GM21723 (cell line): ENCODE measurements at regions not wholly inside any gene's neighbourhood (a gene's known extent, or its start where the extent isn't known, plus 50 kb on each side); places are given as distances from the start of the nearest gene placed in this dataset.
"Not testable (repeated sequence)": the region's sequence is repeated elsewhere in the genome, so short reads cannot be mapped to it uniquely, and the experiment has no call there.

ENCODE experiments used
- ATAC-seq: cut with Tn5 transposase; IDR thresholded peaks from one replicate; pipeline ENCODE4 v1.9.1; 2021; ENCODE audit warnings: mild to moderate bottlenecking, moderate library complexity; ENCODE audit not compliant: unreplicated experiment

DNA sequence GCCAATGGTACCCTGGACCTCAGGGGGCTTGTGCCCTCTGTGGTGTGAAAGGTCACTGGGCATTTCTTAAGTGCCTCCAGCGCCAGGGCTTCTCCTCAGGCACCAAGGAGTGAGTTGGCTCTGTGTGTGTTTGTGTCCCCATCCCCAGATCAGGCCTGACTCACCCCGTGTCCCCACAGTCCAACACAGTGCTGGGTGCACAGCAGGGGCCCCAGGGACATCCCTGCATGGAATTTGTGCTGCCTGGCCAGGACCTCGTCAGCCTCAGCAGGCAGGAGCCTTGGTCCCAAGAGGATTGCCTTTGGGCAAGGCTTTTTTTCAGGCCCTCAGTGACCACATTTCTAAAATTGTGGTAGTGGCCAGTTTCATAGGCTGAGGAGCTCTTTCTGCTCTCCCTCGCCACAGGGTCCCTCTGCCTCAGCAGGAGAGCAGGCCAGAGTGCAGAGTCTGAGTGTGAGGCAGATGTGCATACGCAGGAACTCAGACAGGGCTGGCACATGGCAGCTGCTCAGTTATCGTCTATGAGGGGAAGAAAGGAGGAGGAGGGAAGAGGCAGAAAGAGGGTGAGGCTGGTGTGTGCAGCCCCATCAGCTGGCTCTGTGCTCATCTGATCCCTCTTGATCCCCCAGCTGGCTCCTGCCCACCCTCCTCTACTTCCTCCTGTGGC lies 215.6 kb downstream of the RPLP1 start:
- ATAC-seq: no peak

DNA sequence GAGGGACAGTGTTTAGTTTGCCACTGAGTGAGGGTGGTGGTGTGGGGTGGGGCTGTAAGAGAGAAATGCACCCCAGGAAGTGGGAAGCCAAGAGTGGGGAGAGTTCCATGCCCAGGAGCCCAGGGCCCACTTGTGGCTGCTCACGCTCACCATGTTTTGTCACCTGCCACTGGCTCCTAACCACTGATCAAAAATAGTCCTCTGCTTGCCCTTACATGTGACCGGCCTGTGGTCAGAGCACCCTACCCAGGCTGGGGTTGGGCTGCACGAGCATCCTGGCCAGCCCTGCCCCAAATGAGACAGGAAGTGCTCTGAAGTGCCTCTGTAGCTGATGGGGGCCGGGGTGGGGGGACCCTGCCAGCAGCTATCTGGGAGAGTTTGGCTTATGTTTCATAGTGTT lies 216.3 kb downstream of the RPLP1 start:
- peak; percentile 66 for ATAC-seq

DNA sequence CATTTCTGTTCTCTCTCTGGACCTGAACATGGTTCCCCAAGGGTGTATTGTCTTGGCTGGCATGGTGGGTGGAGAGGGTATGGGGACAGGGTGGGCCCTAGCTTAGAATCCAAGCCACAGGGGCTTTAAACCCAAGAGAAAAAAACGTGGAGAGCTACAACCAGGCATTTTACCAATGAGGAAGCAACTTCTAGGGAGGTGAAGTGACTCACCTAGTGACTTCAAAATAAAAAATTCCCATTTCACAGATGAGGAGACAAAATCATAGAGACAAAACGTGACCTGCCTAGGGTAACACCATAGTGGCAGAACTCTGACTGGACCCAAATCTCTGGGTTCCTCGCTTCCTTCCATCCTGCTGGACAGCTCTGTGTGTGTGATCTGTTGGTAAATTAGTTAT lies 216.8 kb downstream of the RPLP1 start:
- no peak for ATAC-seq

DNA sequence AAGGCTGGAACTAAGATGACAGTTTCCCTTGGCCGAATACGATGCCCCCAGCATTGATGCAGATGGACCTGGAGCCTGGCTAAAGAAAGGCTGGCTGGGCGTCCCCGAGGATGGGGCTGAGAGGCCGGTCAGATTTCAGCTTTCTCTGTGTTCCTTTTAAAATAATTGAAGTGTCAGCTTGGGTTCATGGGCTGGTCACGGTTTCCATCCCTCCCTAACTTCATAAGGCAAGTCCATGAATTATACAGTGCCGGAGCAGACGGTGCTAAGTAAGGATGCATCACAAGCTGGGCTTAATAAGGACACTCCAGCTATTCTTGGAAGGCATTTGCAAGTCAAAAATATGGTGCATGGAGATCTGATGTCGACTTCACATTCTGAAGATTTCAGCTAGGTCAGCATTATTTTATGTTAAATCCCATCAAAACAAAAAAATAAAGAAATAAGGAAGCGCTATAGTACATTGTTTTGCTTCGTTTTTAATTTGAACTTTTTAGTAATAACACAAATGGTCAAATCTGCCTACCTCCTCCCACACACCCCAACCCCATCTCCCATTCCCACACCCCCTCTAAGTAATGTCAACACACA lies 220.8 kb downstream of the RPLP1 start:
- no peak for ATAC-seq

DNA sequence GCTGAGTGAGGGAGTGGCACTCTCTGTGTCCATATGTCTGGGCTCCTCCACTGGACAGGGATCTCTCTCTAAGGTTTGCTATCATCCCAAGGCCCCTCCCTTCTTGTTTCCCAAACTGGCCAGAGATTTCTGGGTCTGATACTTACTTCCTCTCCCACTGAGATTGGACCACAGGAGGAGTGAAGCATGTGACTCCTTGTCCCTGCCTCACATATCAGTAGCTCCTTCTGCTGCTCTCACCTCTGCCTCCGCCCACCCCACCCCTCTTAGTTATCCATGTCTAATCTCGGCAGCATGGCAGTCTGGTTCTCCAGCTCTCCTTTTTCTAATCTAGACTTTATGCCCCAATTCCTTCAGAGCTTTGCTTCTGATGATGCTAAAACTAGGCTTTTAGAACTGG lies 223.1 kb downstream of the RPLP1 start:
- no peak for ATAC-seq

DNA sequence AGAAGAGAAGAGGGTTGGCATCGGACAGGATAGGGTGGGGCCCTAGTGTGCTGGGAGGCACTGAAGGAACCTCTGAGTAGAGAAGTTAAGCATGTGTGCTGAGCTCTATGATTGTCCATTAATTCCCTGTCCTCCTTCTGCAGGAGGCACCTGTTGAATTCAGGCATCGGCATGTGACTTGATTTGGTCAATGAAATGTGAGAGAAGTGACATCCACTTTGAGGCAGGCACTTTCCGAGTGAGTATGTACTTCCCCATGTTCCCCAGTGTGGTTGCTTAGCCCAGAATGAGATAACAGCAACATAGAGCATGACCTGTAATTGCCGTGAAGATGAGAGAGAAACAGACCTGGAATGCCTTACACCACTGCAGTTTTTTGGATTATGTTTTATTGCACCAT lies 224.8 kb downstream of the RPLP1 start:
- ATAC-seq: no peak

DNA sequence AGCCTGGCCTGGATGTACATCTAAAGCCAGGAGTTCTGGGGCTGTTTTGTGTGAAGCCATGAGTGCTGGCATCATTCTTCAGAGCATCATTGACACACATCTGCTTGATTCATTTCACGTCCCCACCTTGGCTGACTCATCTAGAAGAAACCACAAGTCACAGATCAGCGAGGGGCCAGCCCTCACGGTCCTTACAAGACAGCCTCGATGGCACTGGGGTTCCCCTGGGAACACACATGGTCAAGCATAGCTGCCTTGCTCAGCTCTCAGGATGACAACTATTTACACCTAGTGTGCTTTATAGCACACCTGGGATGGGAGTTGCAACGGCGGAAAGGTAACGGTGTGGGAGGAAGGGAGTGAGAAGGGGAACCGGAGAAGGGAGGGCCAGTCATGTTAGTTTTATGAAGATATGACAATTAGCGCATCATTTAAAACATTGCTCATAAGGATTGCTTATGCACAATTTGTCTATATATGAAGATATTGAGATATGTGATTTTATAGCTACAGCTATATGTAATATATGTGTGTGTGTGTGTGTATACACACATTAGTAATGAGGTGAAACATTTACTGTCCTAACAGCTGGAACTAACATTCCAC lies 227.1 kb downstream of the RPLP1 start:
- ATAC-seq: peak; percentile 83

DNA sequence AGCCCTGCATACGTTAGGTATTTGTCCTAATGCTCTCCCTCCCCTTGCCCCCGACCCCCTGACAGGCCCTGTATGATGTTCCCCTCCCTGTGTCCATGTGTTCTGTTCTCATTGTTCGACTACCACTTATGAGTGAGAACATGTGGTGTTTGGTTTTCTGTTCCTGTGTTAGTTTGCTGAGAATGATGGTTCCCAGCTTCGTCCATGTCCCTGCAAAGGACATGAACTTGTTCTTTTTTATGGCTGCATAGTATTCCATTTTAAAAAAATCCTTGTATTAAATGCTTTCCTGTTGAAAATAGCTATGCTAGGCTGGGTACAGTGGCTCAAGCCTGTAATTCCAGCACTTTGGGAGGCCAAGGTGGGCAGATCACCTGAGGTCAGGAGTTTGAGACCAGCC lies 232.2 kb downstream of the RPLP1 start:
- not testable (repeated sequence) for ATAC-seq

DNA sequence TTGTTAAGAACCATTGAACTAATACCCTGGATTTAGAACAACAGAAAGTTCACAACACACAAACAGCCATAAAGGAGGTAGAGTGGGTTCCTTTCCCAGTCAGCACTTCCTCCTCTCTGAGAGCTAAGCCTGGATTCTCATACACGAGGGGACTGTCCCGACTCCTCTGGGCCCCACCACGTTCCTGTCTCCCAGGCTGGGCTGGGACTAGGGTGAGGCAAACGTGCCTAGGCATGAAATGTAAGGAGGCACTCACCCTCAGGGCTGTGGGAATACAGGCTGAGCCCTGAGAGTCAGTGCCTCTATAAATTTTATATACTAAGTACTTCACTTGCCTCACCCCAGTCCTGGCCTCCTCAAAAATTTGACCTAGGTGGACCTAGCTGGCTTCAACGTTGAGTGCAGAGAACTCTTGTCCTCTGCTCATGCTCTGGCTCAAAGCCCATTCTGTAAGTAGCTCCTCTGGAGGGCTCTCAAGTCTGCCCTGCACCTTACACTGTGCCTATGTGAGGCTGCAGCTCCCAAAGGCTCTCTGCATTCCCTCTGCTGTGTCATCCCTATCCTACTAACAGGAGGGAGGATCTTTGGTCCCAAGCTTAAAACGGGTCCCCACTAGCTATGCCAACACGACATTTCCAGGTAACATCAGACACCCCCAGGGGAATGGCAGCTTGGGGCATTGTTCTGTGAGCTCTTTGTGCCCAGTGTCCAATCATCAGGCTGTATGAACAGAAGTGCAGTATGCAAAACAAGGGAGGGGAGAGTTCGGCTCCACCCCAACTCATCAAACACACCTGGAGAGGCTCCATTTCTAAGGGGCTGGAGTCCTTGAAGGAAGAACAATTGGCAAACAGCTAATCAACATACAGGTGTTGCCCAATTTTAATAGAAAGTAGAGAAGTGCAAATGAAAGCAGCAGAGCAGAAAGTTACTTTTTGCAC lies 233.2 kb downstream of the RPLP1 start:
- ATAC-seq: no peak

DNA sequence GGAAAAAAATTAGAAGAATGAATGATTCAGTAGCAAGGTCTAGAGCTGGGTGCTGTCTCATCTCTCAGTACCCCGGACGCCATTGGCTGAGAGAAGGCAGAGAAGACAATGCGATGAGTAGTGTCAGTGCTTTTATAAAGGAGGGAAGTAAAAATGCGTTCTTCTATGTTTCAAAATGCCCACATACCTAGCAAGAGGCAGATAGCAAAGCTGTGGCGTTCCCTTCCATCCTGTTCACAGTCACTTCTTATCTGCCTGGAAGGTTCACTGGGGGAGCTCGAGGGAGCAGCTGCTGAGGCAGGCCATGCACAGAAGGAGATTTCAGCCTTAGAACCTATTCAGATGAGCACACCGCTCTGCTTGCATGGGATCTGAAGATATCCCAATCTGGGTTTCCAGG lies 234.0 kb downstream of the RPLP1 start:
- no peak for ATAC-seq

DNA sequence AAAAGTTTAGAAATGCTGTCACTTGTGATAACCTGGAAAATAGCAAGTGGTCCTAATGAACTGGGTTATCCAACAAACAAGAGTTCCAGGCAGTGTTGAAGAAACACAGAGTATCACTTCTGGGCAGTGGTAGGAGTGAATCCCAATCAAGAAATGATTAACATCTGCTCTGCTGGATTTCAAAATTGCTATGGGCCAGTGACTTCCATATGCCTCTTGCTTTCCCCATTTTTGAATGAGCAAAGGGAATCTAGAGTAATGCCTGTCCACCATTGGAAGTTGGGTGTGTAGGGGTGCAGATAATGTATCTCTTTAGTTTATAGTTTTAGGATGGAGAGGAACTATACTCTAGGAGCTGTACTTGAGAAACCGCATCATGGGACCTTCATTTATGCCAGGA lies 236.5 kb downstream of the RPLP1 start:
- no peak for ATAC-seq

DNA sequence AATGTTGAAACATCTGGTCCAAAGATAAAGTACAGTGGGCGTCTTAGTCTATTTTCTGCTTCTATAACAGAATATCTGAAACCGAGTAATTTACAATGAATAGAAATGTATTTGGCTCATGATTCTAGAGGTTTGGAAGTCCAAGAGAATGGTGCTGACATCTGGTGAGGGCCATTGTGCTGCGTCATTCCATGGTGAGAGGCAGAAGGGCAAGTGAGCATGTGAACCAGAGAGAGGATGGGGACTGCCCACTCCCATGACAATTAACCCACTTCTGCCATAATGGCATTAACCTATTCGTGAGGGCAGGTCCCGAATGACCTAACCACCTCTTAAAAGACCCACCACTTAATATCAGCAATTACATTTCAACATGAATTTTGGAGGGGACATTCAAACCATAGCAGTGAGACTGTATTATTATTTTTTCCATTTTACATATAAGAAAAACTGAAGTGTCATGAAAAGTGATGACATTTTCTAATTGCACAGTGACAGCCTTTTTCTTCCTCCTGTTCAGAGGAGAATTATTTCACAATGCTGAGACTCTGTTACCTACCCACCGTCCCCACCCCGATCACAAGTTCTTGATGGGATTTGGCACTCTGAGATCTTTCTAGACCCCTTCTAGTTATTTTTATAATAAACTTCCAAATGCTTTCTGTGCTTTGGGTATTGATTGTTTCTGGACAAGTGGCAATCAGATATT lies 238.8 kb downstream of the RPLP1 start:
- no peak for ATAC-seq

DNA sequence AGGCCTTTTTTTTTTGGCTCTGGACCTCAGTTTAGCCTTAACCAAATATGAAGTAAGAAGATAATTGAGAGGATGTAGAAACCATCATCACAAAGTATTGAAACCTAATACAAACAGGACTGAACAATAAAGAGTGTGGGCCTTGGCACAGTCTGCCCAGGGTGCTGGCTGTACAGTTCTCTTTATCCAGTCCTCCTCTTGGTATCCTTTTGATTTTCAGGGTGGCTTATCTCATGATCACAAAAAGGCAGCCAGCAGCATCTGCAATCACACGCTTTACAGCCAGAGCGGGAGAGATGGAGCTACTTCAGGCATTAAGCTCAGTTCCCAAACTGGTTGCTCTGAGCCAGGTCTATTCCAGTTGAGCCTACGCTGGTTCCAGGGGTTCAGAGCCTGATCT lies 239.7 kb downstream of the RPLP1 start:
- no peak for ATAC-seq

DNA sequence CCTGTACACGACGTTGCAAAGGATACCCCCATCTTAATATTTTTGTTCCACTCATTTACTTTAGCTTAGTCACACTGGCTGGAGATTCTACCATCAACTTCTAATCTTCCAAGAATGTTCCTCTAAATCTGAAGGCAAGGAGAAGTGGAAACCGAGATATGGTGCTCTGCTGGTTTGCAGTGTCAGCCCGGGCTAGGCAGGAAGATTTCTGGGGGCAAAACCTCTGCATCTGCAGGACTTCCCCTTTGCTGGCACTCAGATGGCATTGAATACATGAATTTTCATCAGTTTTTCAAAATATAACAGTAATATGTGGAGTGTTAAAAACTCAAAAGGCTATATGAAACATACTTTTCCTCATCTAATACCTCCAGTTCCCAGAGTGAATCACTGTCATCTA lies 240.4 kb downstream of the RPLP1 start:
- no peak for ATAC-seq

DNA sequence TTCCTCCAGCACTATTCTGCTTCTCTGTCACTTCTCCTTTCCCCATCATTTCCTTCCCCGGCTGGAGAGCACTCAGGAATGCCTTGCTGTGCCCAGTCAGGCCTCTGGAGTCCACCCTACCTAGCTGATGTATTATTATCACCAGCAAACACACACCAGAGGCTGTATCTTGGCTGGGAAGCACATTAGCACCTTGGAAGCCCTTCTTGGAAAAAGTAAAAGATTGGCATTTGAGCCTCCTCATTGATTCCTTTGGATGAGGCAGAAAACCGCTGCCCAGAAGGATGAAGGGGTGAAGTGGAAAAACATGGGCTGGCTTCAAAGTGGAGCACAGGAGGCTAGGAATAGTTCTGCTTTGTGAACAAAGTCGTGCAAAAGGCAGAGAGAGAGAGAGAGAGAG lies 244.3 kb downstream of the RPLP1 start:
- ATAC-seq: no peak

DNA sequence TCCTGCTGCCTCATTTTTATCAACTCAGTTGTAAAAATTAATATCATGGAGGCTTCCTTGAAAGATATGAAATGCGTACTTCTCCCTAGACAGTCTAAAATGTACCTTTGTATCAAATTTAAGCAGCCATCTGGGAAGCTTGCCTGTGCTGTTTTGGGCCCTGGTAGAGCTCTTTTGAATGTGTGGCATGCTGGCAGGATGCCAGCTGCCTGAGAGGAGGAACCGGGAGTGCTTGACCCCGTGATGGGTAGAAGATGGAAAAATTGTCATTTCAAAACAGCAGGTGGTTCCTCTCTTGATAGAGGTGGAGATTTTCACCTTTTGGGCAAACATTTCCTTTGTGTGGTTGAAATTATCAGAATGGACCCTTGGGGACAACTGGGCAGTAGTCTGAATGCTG lies 245.3 kb downstream of the RPLP1 start:
- ATAC-seq: no peak

DNA sequence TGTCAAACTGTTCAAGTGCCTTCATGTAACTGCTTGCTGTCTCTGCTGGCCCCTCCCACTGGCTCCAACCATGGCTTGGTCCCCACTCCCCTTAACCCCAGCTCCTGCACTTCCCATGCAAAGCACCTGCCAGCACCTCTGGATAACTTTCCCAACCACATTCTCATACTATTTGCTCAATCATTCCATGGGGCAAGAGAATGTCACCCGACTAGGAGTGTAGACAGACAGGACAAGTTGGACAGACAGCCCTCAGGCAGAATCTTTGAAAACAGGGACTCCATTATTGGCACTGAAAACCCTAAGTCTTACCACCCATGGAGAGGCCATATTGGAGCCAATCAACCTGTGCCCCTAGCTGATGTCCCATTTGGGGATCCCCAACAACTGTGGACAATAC lies 246.5 kb downstream of the RPLP1 start:
- no peak for ATAC-seq

DNA sequence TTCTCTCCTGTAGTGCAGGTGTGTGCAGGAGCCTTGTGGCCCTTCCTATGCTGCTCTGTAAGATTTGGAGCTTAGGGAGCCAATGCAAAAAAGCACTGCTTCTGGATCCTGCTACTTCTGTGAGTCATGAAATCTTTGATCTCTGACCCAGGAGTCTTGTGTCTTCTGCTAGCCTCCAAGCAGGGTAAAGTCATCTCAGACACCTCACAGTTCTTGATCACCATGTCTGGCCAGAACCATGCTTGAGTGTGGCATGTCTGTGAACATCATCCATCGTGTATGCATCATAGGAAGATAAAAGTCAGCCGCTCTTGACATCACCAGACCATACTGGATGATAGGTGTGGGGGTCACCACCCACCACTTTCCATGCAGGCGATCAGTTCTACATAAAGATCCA lies 247.8 kb downstream of the RPLP1 start:
- ATAC-seq: no peak

DNA sequence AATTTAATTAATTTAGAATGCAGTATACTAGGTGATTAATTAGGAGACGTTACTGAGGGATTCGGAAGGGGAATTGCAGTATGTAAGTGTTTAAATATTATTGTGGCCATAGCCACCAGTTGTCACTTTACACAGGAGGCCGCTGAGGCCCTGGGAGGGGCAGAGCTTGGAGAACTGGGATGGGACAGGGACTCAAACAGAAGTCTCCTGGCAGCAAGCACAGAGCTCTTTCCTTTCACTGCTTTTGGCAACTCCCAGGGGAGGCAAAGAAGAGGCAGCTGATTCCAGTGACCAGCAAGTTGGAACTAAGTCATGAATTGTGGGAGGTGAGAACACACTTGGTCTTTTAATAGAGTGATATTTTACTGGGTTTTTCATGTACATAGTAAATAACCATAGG lies 248.6 kb downstream of the RPLP1 start:
- no peak for ATAC-seq

DNA sequence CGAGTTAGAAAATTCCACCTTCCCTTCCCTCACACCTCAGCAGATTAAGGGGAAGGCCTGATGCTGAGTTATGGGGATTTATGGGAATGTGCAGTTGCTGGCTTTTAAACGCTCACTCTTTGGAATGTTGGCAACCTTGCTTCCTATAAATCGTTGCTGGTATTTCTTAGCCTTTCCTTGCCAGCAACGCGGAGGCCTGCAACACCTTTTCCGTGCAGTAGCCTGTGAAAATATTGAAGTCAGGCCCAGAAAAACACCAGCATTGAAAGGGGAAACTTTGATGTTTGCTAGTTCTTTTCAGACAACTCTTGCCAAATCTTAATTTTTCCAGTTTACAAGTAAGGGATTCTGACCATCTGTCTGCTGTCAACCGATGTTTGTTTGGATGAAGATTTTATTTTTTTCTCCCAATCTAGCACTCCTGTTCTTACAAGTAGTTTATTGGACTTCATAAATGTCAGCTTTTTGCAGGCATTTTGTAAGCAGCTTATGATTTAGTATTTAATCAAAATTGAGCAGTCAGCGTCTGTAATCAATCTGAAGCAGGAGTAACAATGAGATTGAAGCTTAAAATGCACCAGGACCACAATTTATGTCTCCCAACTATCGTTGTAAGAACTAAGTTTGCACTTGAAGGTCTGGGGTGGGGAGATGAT lies 251.0 kb downstream of the RPLP1 start:
- no peak for ATAC-seq
